PC-3 (cell line): ENCODE measurements at regions not wholly inside any gene's neighbourhood (a gene's known extent, or its start where the extent isn't known, plus 50 kb on each side); places are given as distances from the start of the nearest gene placed in this dataset.

Experiments
- EZH2phosphoT487 ChIP-seq: fragments of 300-600 bp; sonication (generic); IDR thresholded peaks from 2 replicates; pipeline ENCODE4 v1.6.1; 2018; ENCODE audit warnings: mild to moderate bottlenecking, antibody characterized with exemption, low read length, borderline replicate concordance
- TF ChIP-seq, protein P1 (sequence below): fragments of 300-600 bp; sonication (generic); conservative IDR thresholded peaks from 2 replicates; pipeline ENCODE4 v1.5.1; 2017; ENCODE audit warnings: antibody characterized with exemption, low read depth, mild to moderate bottlenecking, low read length

GRCh38 chr21:22297575-22297974, 1299.4 kb downstream of the NCAM2 start:
- TF ChIP-seq, protein P1, sequence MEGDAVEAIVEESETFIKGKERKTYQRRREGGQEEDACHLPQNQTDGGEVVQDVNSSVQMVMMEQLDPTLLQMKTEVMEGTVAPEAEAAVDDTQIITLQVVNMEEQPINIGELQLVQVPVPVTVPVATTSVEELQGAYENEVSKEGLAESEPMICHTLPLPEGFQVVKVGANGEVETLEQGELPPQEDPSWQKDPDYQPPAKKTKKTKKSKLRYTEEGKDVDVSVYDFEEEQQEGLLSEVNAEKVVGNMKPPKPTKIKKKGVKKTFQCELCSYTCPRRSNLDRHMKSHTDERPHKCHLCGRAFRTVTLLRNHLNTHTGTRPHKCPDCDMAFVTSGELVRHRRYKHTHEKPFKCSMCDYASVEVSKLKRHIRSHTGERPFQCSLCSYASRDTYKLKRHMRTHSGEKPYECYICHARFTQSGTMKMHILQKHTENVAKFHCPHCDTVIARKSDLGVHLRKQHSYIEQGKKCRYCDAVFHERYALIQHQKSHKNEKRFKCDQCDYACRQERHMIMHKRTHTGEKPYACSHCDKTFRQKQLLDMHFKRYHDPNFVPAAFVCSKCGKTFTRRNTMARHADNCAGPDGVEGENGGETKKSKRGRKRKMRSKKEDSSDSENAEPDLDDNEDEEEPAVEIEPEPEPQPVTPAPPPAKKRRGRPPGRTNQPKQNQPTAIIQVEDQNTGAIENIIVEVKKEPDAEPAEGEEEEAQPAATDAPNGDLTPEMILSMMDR = no peak
- no peak for TF ChIP-seq EZH2phosphoT487
